Thymus (tissue), 11 donors: ENCODE measurements at regions not wholly inside any gene's neighbourhood (a gene's known extent, or its start where the extent isn't known, plus 50 kb on each side); places are given as distances from the start of the nearest gene placed in this dataset.

ENCODE experiments used
- DNase-seq, 9 donors: peaks; one replicate each; pipeline ENCODE4 v3.0.0-alpha.2; 2013; ENCODE audit warnings: low spot score in 9 of 9, low read depth in 6 of 9, missing footprints in 1 of 9
- H3K27ac ChIP-seq, 2 donors: one replicate each; pipeline ENCODE4 v1.5.1; 2013; ENCODE audit warnings: control low read depth in 1 of 2, low read depth in 1 of 2, low read length in 1 of 2, mild to moderate bottlenecking in 1 of 2, moderate library complexity in 1 of 2
- H3K27me3 ChIP-seq, 2 donors: one replicate each; pipeline ENCODE4 v1.5.1; 2013; ENCODE audit warnings: low read length in 1 of 2; ENCODE audit not compliant: control insufficient read depth in 2 of 2, insufficient read depth in 1 of 2
- H3K36me3 ChIP-seq, 2 donors: one replicate each; pipeline ENCODE4 v1.5.1; 2013; ENCODE audit warnings: low read length in 1 of 2, mild to moderate bottlenecking in 1 of 2, moderate library complexity in 1 of 2; ENCODE audit not compliant: control insufficient read depth in 2 of 2, insufficient read depth in 2 of 2
- H3K4me1 ChIP-seq, 2 donors: one replicate each; pipeline ENCODE4 v1.5.1; 2013; ENCODE audit warnings: low read length in 2 of 2; ENCODE audit not compliant: control insufficient read depth in 2 of 2, insufficient read depth in 2 of 2
- H3K4me3 ChIP-seq, 2 donors: one replicate each; pipeline ENCODE4 v1.5.1; 2013; ENCODE audit warnings: low read length in 2 of 2, control low read depth in 1 of 2, mild to moderate bottlenecking in 1 of 2
- H3K9me3 ChIP-seq, 2 donors: one replicate each; pipeline ENCODE4 v1.5.1; 2013; ENCODE audit warnings: low read length in 1 of 2, mild to moderate bottlenecking in 1 of 2; ENCODE audit not compliant: control insufficient read depth in 2 of 2, insufficient read depth in 1 of 2
- WGBS: extraction: QIAGEN DNeasy Blood & Tissue Kit; methylation state at CpG from one replicate; pipeline ENCODE4 v1.1.7; 2013; 5-methylcytosine and 5-hydroxymethylcytosine counted together
- donor health status: healthy.

GRCh38 chr5:133708331-133708850 is 96.0 kb upstream of the FSTL4 start:
- peaks cover 0 to 2% of the 10 kb centered on the region in 2 donors for H3K27me3 ChIP-seq
- H3K9me3 ChIP-seq: no peaks in the 10 kb centered on the region
- 92% methylated on average over 3 of the region's 3 CpGs for WGBS
- H3K4me1 ChIP-seq: no peaks in the 10 kb centered on the region
- no peaks in the 10 kb centered on the region for H3K36me3 ChIP-seq
- no peak for DNase-seq
- H3K4me3 ChIP-seq: no peak overlapping the region
- no peak overlapping the region for H3K27ac ChIP-seq

DNA sequence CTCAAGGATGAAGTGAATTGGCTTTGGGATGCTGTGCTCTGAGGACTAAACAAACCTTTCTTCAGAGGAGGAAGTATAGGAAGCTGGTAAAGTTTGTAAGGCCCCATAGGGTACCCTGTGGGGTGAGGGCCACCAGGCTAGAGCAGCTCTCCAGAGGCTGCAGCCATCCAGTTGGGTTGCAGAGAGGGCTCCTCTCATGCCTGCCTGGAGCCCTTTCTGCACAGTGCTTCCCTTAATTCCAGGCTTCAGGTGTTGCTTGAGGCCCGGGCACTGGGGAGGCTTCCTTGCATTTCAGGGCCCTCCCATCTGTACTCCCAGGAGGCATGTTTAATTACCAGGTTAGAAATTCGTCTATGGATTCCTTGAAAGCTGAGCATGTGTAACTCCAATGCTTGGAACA is 95.3 kb upstream of the FSTL4 start:
- peaks cover 0 to 2% of the 10 kb centered on the region in 2 donors for H3K27me3 ChIP-seq
- H3K27ac ChIP-seq: no peak overlapping the region
- H3K9me3 ChIP-seq: no peaks in the 10 kb centered on the region
- no peak overlapping the region for H3K4me3 ChIP-seq
- H3K4me1 ChIP-seq: no peaks in the 10 kb centered on the region
- H3K36me3 ChIP-seq: no peaks in the 10 kb centered on the region
- no peak for DNase-seq
- WGBS: 81% methylated on average over 2 of the region's 2 CpGs

DNA sequence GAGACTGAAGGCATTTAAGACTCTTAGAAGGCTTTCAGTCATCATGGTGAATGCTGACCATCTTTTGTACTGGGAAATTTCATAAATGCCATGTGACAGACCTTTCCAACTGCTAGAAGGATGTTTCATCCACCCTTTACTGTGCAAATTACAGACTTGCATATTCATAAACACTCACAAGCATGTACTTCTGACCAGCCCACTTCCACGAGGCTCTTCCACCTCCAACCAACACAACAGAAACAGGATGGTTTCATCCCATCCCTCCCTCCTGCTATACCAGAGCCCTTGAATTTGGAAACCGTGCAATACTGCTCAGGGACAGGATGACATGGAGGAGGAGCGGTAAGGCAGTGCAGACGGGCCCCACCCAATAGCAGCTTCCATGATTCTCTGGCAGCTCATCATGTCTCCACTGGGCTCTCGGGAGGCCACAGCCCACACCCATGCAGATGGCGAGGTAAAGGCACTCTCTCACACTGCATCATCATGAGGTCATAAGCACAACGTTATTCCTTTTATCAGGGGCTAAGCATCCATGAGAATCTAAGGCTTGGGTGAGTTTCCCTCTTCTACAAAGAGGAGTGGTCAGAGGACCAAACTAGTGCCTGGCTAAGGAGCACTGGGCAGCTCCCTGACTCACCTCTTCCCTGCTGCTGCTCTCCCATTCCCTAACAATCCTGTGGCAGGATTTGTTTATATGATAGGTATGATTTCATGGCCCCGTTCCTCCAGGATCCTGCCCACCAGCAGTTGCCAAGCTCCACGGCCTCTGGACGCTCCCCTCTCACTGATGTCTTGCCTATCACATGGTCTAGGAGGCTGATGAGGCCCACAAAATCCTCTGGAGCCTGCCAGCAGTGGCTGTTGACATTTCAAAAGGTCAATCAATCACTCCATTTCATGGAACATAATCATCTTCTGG is 94.4 kb upstream of the FSTL4 start:
- H3K4me1 ChIP-seq: no peaks in the 10 kb centered on the region
- H3K9me3 ChIP-seq: no peaks in the 10 kb centered on the region
- no peak for DNase-seq
- no peaks in the 10 kb centered on the region for H3K36me3 ChIP-seq
- peaks cover 0 to 2% of the 10 kb centered on the region in 2 donors for H3K27me3 ChIP-seq
- no peak overlapping the region for H3K4me3 ChIP-seq
- no peak overlapping the region for H3K27ac ChIP-seq
- 93% methylated on average over 10 of the region's 10 CpGs for WGBS

- Histone ChIP-seq H3K9me3 (no peaks in the 10 kb centered on the region), H3K27me3 (peaks cover 0 to 2% of the 10 kb centered on the region in 2 donors), H3K4me1 (no peaks in the 10 kb centered on the region), H3K27ac (no peak overlapping the region), H3K36me3 (no peaks in the 10 kb centered on the region), H3K4me3 (no peak overlapping the region)
- no peak for DNase-seq
- 94% methylated on average over 3 of the region's 3 CpGs for WGBS
Observed at GRCh38 chr5:133705331-133705730, 93.0 kb upstream of the FSTL4 start.

- 97% methylated on average over 2 of the region's 2 CpGs for WGBS
- no peak for DNase-seq
Observed at GRCh38 chr5:133704411-133704810, 92.1 kb upstream of the FSTL4 start.

DNA sequence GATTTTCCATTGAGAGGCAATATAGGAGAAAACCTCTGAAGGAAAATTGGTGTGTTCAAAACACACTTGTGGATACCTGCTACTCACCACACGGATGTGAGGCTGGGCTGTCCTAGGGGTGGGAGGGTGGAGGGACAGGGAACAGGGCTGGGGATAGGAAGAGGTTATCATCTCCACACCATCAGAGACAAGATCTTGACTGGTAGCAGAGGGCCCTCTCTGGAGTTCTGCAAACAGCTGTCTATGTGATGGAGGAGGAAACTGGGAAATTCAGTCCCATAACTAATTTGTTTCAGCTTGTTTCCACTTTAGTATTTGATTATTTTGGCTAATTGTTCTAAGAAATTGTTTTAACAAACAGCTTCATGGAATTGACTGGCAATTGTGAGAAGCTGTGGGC is 91.6 kb upstream of the FSTL4 start:
- 96% methylated on average over 1 of the region's 1 CpG for WGBS
- no peaks in the 10 kb centered on the region for H3K9me3 ChIP-seq
- H3K4me3 ChIP-seq: no peak overlapping the region
- no peaks in the 10 kb centered on the region for H3K36me3 ChIP-seq
- peaks cover 0 to 2% of the 10 kb centered on the region in 2 donors for H3K27me3 ChIP-seq
- H3K27ac ChIP-seq: no peak overlapping the region
- no peak for DNase-seq
- H3K4me1 ChIP-seq: no peaks in the 10 kb centered on the region

More at GRCh38 chr5:133704411-133704810, 92.1 kb upstream of the FSTL4 start:
- Histone ChIP-seq H3K27ac (no peak overlapping the region), H3K4me3 (no peak overlapping the region), H3K4me1 (no peaks in the 10 kb centered on the region), H3K9me3 (no peaks in the 10 kb centered on the region), H3K36me3 (no peaks in the 10 kb centered on the region), H3K27me3 (peaks cover 0 to 2% of the 10 kb centered on the region in 2 donors)

DNA sequence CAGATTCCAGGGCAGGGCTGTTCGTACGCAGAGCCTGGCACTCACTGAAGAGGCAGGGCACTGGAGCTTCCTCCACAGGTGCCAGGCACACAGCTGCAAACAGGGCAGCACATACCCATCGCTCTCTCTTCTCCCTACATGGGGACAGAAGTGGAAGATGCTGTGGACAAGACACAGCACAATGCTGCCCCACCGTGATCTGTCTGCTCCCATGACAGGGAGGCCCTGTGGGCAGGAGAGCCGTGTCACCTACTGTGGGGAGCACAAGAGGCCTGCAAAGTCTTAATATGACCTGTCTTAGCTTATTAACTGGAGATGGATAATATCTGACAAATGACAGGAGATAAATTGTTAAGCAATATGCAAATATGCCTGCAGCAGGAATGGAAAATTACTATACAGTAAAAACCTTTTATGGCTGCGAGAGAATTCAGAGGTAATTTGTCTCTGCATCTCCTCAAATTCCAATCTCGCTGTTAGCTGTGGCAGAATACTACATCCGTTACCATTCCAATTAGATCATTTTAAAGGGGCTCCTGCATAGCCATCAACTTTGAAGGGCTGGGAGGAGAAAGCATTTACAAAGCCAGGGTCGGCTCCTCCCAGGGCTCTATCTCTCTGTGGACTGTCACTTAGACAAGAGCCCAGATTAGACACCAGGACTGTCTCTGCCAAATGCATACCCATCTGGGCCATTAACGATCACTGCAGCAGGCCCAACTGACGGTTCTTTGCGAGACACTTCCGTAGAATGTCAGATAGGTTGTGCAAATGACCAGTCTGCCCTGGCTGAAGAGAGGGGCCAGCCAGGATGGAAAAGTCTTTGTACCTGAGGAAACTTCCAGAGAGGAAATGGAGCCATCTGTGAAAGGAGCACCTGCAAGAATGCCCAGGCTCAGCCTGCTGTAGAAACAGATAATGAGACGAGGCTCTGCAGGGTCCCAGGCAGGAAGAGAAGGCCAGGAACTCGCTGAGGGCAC is 90.7 kb upstream of the FSTL4 start:
- H3K36me3 ChIP-seq: no peaks in the 10 kb centered on the region
- peaks cover 0 to 2% of the 10 kb centered on the region in 2 donors for H3K27me3 ChIP-seq
- no peak overlapping the region for H3K4me3 ChIP-seq
- 89% methylated on average over 15 of the region's 15 CpGs for WGBS
- H3K4me1 ChIP-seq: no peaks in the 10 kb centered on the region
- no peak for DNase-seq
- no peak overlapping the region for H3K27ac ChIP-seq
- H3K9me3 ChIP-seq: no peaks in the 10 kb centered on the region

DNA sequence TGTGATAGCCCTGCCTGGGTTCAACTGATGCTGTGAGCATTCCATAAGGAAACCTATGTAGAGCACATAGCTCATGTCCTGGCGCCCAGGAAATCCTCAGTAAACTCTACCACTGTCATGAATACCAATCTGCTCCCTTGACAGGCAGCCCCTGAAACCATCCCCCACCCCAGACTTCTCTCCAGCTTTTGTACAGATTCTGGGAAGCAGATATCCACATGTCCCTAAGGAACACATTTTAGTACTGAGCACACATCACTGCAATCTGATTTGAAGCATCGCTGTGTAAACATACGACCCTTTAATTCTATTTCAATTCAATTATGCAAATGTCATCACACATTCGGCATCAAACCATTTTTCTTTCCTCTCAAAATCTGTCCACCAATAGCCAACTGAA is 89.5 kb upstream of the FSTL4 start:
- no peaks in the 10 kb centered on the region for H3K27me3 ChIP-seq
- no peak overlapping the region for H3K27ac ChIP-seq
- WGBS: 96% methylated on average over 4 of the region's 4 CpGs
- H3K4me3 ChIP-seq: no peak overlapping the region
- H3K9me3 ChIP-seq: no peaks in the 10 kb centered on the region
- H3K36me3 ChIP-seq: no peaks in the 10 kb centered on the region
- no peak for DNase-seq
- H3K4me1 ChIP-seq: no peaks in the 10 kb centered on the region
